GM19438 (cell line): ENCODE measurements at regions not wholly inside any gene's neighbourhood (a gene's known extent, or its start where the extent isn't known, plus 50 kb on each side); places are given as distances from the start of the nearest gene placed in this dataset.

ENCODE experiments used
- ATAC-seq: cut with Tn5 transposase; IDR thresholded peaks from one replicate; pipeline ENCODE4 v1.9.1; 2021; ENCODE audit warnings: low read depth; ENCODE audit not compliant: unreplicated experiment

DNA sequence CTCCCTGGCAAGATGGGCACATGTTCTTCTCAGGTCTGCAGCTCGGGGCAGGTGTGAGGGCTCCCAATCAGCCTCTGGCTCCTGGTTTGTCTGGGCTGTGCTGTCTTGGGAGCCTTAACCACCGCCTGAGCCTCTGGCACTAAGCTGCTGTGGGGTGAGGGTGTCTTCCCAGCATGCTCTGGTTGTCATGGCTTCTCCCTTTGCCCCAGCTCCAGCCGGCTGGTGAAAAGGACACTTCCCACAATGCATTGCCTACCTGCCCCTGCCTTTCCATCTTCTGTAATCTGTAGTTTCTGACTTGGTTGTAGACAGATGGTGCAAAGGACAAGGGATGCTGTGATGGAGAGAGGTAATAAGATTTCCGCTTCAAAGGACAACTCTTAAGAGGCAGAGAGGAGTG is 295.3 kb downstream of the TLE3 start:
- ATAC-seq = no peak

- no peak for ATAC-seq
These were observed 292.9 kb downstream of the TLE3 start for GRCh38 chr15:69804786-69805185.

DNA sequence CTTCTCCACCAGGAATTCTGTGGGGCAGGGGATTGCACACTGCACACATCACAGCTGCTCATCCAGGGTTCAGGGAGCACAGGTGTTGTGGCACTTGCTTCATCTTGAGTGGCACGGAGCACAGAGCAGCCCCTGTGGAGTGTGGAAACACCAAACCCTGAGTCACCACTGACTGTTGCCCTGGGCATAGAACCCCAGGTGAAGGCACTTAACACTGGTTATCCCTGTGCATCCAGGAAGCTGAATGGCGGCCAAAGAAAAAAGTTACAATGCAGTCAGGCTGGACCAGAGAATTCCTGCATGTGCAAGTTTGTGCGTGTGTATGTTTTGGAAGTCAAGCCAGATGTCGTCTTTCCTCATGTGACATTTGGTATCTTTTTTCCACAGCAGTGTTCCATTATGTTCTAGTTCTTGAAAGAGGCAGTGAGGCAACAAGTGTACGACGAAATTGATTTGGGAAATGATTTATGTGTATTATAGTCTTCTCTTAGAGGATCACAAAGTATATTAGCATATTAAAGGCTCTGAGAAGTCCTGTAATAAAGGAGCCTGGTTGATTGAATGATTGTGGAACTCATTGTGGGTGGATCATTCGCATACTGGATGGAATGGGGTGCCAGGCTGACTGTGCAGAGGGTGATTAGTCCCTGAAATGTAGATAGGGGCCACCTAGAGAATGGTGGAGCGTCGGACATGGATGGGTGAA is 292.3 kb downstream of the TLE3 start:
- no peak for ATAC-seq

GRCh38 chr15:69806287-69806915 is 291.3 kb downstream of the TLE3 start:
- no peak for ATAC-seq

DNA sequence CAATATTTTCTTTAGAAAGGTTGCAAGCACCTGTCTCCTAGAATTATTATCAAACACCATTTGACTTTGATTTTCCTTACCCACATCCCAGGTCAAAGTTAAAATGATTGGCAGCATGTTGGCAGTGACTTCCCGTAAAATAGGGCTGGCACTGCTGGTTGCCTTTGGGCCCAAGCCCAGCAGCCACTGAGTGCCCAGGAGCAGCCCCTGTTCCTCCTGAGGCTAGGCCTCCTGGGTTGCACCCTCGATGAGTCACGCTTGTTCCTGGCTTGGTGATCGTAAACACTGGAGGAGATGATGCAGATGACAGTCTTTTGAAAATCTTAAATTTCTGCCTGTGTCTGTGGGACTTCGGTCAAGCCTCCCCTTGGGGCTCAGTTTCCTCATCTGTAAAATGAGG is 290.0 kb downstream of the TLE3 start:
- ATAC-seq = no peak

DNA sequence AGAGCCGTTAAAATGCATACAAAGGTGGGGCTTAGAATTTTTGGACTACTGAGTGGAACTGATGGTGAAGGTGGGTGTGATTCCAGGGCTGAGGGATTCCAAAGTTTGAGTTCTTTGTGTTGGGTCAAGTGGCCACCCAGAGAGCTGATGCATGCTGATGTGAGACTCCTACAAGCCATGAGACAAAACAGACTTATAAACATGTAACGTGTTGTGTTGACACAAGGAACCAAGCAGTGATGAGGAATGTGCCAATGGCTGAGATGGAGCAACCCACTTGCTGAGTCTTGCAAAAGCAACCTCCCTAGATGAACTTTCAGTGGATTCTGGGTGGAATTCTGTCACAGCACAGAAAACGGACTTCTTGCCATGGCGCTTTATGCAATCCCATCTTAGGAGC is 289.0 kb downstream of the TLE3 start:
- no peak for ATAC-seq

- no peak for ATAC-seq
These were observed 288.3 kb downstream of the TLE3 start for GRCh38 chr15:69809421-69809820.

DNA sequence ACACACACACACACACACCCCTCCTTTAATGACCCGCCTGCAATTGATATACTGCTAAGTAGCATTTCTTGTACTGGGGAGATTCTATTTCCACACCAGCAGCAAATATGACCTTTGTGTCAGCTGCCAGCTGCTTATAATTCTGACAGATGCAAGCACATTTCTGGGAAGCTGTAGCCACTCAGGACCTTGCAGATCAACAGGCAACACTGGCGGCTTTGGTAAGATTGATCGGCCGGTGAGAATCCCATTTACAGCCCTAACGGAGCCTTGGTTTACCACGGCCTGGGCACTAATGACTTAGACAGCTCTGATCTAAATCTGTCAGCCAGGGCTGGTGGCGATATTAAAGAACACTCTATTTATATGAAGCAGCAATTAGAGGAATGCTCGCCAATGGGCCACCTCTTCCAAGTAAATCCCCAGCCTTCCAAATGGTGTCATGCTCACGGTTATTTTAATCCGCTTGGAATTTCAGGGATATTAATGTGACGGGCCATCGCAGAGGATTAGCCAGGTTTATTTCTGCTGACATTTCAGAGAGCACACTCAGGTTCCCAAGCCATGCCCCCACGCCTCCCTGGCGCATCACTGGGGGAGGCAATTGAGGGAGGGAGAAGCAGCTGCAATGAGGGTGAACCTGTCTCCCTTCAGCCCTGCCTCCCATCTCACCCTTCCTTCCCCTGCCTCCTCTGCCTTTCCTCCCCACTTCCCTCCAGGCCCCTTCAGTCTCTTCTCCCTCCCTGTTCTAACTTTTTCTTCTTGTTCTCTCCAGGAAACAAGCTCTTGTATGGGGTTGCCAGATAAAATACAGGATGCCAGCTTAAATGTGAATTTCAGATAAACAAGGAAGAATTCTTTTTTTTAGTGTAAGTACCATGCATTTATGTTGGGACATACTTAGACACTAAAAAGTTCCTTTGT is 287.0 kb downstream of the TLE3 start:
- no peak for ATAC-seq

DNA sequence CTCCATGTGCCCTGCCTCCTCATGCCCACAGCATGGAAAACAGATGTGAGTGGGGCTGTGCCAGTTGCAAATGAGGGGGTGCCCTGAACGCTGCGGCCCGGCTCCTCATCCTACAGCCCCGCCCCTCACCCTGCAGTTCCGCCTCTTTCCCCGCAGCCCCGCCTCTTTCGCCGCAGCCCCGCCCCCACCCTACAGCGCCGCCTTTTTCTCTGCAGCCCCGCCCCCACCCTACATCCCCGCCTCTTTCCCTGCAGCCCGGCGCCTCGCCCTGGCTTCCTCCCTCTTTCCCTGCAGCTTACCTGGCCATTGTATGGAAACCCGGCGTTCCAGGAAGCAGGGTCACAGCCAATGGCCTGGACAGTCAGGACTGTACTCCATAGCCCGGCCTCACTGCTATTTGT is 284.9 kb downstream of the TLE3 start:
- ATAC-seq = no peak

GRCh38 chr15:69813881-69814280 is 283.8 kb downstream of the TLE3 start:
- no peak for ATAC-seq

- no peak for ATAC-seq
These were observed 282.8 kb downstream of the TLE3 start for GRCh38 chr15:69814932-69815331.

GRCh38 chr15:69815793-69816192 is 281.9 kb downstream of the TLE3 start:
- ATAC-seq = no peak

DNA sequence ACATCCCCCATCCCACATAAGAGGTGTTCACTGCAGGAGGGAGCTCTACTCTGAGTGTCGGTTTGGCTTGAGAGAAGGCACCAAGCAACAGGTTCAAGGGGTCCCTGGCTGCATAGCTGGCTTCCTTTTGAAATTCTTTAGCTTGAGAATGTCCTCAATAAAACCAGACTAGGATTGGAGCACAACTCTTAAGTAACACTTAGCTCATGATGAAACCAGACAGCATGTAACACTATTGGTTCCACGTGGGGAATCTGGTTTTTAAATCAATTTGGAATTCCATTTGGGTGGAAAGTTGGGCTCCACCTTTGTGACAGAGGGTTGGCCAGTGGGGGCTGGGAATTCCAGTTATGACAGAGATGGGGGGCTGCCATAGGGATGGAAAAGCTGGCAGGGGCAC is 281.2 kb downstream of the TLE3 start:
- ATAC-seq = no peak

GRCh38 chr15:69818529-69818928 is 279.2 kb downstream of the TLE3 start:
- ATAC-seq = no peak

GRCh38 chr15:69819371-69819770 is 278.3 kb downstream of the TLE3 start:
- no peak for ATAC-seq

DNA sequence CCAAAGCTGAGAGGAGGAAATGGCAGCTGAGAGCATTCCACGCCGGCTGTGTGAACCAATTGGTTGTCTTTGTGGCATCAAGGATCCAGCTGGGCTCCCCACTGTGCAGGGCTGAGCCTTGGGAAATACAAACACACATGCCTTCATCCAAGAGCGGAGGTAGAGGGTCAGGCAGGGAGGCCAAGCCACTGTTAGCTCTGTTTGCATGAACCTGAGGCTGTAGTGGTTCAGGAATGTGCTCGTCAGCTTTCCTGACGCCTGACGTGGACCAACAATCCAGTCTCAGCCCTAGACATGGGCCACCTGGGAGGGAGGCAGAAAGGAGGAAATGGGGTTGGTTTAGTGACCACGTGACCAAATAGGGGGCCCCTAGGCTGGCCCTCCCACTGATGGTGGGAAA is 276.9 kb downstream of the TLE3 start:
- no peak for ATAC-seq

DNA sequence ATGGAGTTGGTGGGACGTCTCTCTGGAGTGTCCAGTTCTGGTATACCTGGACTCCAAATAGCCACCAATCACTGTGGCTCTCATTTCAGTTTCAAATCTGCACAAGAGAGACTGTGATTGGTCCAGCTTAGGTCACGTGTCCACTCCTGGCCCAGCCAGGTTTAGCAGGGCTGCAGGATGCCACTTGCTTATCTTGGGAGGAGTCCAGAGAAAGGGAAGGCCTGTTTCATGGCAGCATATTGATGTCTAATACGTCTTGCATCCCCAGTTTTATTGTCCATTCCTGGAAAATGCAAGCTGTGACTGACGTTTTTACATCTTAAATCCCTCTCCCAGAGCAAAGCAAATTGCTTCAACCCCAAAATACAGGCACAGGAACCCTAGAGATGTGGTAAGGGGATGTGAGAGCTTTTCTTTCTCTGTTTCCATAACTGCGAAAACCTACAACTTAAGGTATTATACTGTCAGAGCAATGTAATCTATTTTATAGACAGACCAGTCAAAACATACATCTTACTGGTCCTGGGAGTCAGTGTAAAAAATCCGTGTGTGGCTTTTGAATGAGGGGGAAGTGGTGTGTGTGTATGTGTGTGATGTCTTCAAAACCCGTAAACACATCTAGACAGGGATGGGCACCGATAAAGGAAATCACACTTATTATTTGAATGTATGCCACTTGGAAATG is 274.4 kb downstream of the TLE3 start:
- no peak for ATAC-seq

DNA sequence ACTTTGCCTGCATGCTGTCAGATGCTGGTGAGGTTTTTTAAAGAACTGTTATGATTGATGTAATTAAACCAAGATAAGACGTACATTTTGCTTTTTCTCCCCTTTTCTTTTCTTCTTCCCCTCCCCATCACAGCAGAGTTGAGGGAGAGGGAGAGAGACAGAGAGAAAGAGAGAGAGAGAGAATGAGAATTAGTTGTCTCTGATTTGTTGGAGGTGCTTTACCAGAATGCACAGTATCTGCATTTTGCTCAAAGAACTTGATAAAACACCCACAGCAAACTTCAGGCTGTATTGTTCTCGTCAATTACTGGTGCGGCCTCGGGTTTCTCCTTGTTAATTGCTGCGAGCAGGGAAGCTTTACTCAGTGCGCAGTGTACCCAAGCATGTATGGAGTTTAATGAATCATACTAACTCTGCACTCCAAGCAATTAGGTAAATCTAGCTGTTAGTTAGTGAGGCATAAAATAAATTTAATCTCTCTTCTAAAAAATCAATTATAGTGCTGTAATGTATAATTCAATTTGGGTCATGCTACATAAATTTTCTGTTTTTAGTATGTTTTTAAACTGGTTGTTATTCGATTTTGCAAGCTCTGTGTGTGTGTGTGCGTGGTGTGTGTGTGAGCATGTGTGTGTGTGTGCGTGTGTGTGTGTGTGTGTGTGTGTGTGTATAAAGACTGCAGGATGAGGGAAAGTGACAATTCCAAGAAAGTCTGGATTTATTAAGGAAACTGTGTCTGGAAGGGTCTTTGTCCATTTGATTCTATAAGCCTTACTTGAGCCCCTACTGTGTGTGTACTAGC is 273.4 kb downstream of the TLE3 start:
- ATAC-seq = no peak

- no peak for ATAC-seq
These were observed 272.8 kb downstream of the TLE3 start for GRCh38 chr15:69824877-69825406.
